Spleen (tissue), 11 donors: ENCODE measurements at regions not wholly inside any gene's neighbourhood (a gene's known extent, or its start where the extent isn't known, plus 50 kb on each side); places are given as distances from the start of the nearest gene placed in this dataset.

ENCODE experiments used
- DNase-seq: peaks from one replicate; pipeline ENCODE4 v3.0.0-alpha.2; 2020
- H3K27ac ChIP-seq, 8 donors: fragments of 200-600 bp; sonication (generic) in 7 of 8; 1 replicate in 4 of 8; 2 replicates in 4 of 8; pipeline versions ENCODE4 v1.5.0 to v1.8.0; 2016 to 2021; ENCODE audit warnings: inconsistent platforms in 4 of 8, mild to moderate bottlenecking in 4 of 8, moderate library complexity in 1 of 8
- H3K27me3 ChIP-seq, 7 donors: fragments of 200-600 bp; sonication (generic) in 6 of 7; replicated peaks in 1 of 7; 1 replicate in 4 of 7; 2 replicates in 3 of 7; pipeline versions ENCODE4 v1.5.0 to v1.8.0; 2016 to 2021; ENCODE audit warnings: inconsistent platforms in 3 of 7, mild to moderate bottlenecking in 1 of 7
- H3K36me3 ChIP-seq, 6 donors: fragments of 200-600 bp; sonication (generic) in 5 of 6; 1 replicate in 4 of 6; 2 replicates in 2 of 6; pipeline versions ENCODE4 v1.5.0 to v1.8.0; 2016 to 2021; ENCODE audit warnings: inconsistent platforms in 2 of 6
- H3K4me1 ChIP-seq, 6 donors: fragments of 200-600 bp; sonication (generic) in 5 of 6; 1 replicate in 3 of 6; 2 replicates in 3 of 6; pipeline versions ENCODE4 v1.5.0 to v1.8.0; 2016 to 2021; ENCODE audit warnings: inconsistent platforms in 3 of 6
- H3K4me3 ChIP-seq, 8 donors: fragments of 200-600 bp; sonication (generic) in 7 of 8; 1 replicate in 4 of 8; 2 replicates in 4 of 8; pipeline versions ENCODE4 v1.5.0 to v1.8.0; 2016 to 2021; ENCODE audit warnings: inconsistent platforms in 4 of 8, mild to moderate bottlenecking in 4 of 8, moderate library complexity in 2 of 8
- H3K9me3 ChIP-seq, 8 donors: fragments of 200-600 bp; sonication (generic) in 7 of 8; 1 replicate in 4 of 8; 2 replicates in 4 of 8; pipeline versions ENCODE4 v1.5.0 to v1.8.0; 2016 to 2021; ENCODE audit warnings: inconsistent platforms in 4 of 8
- CTCF ChIP-seq, 11 experiments: fragments of 200-600 bp in 7 of 11; fragments of 450-650 bp in 4 of 11; sonication (generic) in 4 of 11; IDR thresholded peaks in 8 of 11; conservative IDR thresholded peaks in 3 of 11; 1 replicate in 7 of 11; 2 replicates in 4 of 11; pipeline versions ENCODE4 v1.4.0 to v1.8.0; 2016 to 2021; ENCODE audit warnings: antibody characterized with exemption in 11 of 11, inconsistent platforms in 4 of 11, mild to moderate bottlenecking in 1 of 11
- POLR2A ChIP-seq, 3 donors: fragments of 450-650 bp; IDR thresholded peaks; one replicate each; pipeline ENCODE4 v1.5.1; 2017; ENCODE audit warnings: antibody characterized with exemption in 3 of 3, mild to moderate bottlenecking in 1 of 3
- POLR2AphosphoS5 ChIP-seq, 3 donors: sonication (generic); formaldehyde crosslinking; IDR thresholded peaks; one replicate each; pipeline ENCODE4 v1.5.1; 2017; ENCODE audit warnings: antibody characterized with exemption in 3 of 3
- WGBS, 5 donors: extraction: QIAGEN DNeasy Blood & Tissue Kit in 3 of 5; methylation state at CpG; one replicate each; pipeline versions ENCODE4 v1.1.5 to v1.1.7; 2013 to 2018; 5-methylcytosine and 5-hydroxymethylcytosine counted together
- intact Hi-C: fragments of 100-400 bp; cut with DNase I; formaldehyde crosslinking; loops from one replicate; pipeline ENCODE4 v1.15.0; 2023; ENCODE audit warnings: low total_unique reads
- donor health status: healthy with polysubstance abuse.
- donor health status: DM: no; HTN: no; CAD: no; lungs with moderate emphysema.
- donor health status: DM: no; HTN: no; CAD: no.
- donor health status: Bipolar disorder and iron deficiency.
- donor health status: healthy.
- donor health status: DM: no; HTN: no; CAD: no.
- donor health status: DM: yes; HTN: yes; CAD: no.

GRCh38 chr3:21902956-21903355 is 151.9 kb upstream of the ZNF385D start:
- no peaks in the 10 kb centered on the region for H3K4me1 ChIP-seq
- no peak overlapping the region for H3K27ac ChIP-seq
- no peaks in the 10 kb centered on the region for H3K36me3 ChIP-seq
- H3K9me3 ChIP-seq, result no peaks in the 10 kb centered on the region
- no peak for DNase-seq
- TF ChIP-seq CTCF (IDR thresholded peaks at IDR 0.05 in 8 of 11, conservative IDR thresholded peaks at IDR 0.05 in 3 of 11) (no peak), POLR2A (IDR thresholded peaks at IDR 0.05) (no peak), POLR2AphosphoS5 (IDR thresholded peaks at IDR 0.05) (no peak)
- 85 to 94% (median 87%) methylated on average over 4 of the region's 4 CpGs for WGBS, 5 donors
- H3K4me3 ChIP-seq, result no peak overlapping the region
- intact Hi-C loops, result no loop called here
- H3K27me3 ChIP-seq, result no peaks in the 10 kb centered on the region

- intact Hi-C loops, result no loop called here
- no peak overlapping the region for H3K4me3 ChIP-seq
- no peak for DNase-seq
- 74 to 87% (median 82%) methylated on average over 3 of the region's 3 CpGs for WGBS, 5 donors
- H3K36me3 ChIP-seq, result no peaks in the 10 kb centered on the region
- H3K27me3 ChIP-seq, result no peaks in the 10 kb centered on the region
- no peaks in the 10 kb centered on the region for H3K9me3 ChIP-seq
- no peaks in the 10 kb centered on the region for H3K4me1 ChIP-seq
- no peak for TF ChIP-seq POLR2AphosphoS5 (IDR thresholded peaks at IDR 0.05)
- TF ChIP-seq POLR2A (IDR thresholded peaks at IDR 0.05), result no peak
- TF ChIP-seq CTCF (IDR thresholded peaks at IDR 0.05 in 8 of 11, conservative IDR thresholded peaks at IDR 0.05 in 3 of 11), result no peak
- no peak overlapping the region for H3K27ac ChIP-seq
These were observed 158.1 kb upstream of the ZNF385D start for GRCh38 chr3:21909096-21909495.

GRCh38 chr3:21912711-21913110 is 161.7 kb upstream of the ZNF385D start:
- Histone ChIP-seq H3K4me3 (no peak overlapping the region), H3K36me3 (no peaks in the 10 kb centered on the region), H3K27me3 (no peaks in the 10 kb centered on the region), H3K27ac (no peak overlapping the region), H3K4me1 (no peaks in the 10 kb centered on the region), H3K9me3 (no peaks in the 10 kb centered on the region)
- WGBS, 5 donors, result 24 to 72% (median 47%) methylated on average over 1 of the region's 1 CpG
- DNase-seq, result no peak
- intact Hi-C loops, result no loop called here
- TF ChIP-seq POLR2A (IDR thresholded peaks at IDR 0.05), result no peak
- no peak for TF ChIP-seq POLR2AphosphoS5 (IDR thresholded peaks at IDR 0.05)
- no peak for TF ChIP-seq CTCF (IDR thresholded peaks at IDR 0.05 in 8 of 11, conservative IDR thresholded peaks at IDR 0.05 in 3 of 11)

GRCh38 chr3:21913791-21914190 is 162.8 kb upstream of the ZNF385D start:
- no peaks in the 10 kb centered on the region for H3K9me3 ChIP-seq
- no peak for DNase-seq
- intact Hi-C loops, result no loop called here
- H3K27ac ChIP-seq, result no peak overlapping the region
- H3K27me3 ChIP-seq, result no peaks in the 10 kb centered on the region
- H3K4me1 ChIP-seq, result no peaks in the 10 kb centered on the region
- no peak overlapping the region for H3K4me3 ChIP-seq
- TF ChIP-seq POLR2A (IDR thresholded peaks at IDR 0.05) (no peak), POLR2AphosphoS5 (IDR thresholded peaks at IDR 0.05) (no peak), CTCF (IDR thresholded peaks at IDR 0.05 in 8 of 11, conservative IDR thresholded peaks at IDR 0.05 in 3 of 11) (no peak)
- no peaks in the 10 kb centered on the region for H3K36me3 ChIP-seq
